Caco-2 (cell line): ENCODE measurements at regions not wholly inside any gene's neighbourhood (a gene's known extent, or its start where the extent isn't known, plus 50 kb on each side); places are given as distances from the start of the nearest gene placed in this dataset.

ENCODE experiments used
- BruUV-seq: library from RNA; stranded (reverse); fragments of 400-500 nt; replicated peaks from 2 replicates; lab custom pipeline; 2021; lab: Mats Ljungman, UMichigan
- CTCF ChIA-PET: fragments of 300-600 bp; sonication (Branson Sonifier 250); formaldehyde crosslinking; loops from one replicate; lab custom pipeline; 2022; ENCODE audit warnings: antibody characterized with exemption; lab: Charles Lee
- POLR2A ChIA-PET: fragments of 300-600 bp; sonication (Branson Sonifier 250); formaldehyde crosslinking; loops from one replicate; lab custom pipeline; 2022; ENCODE audit warnings: antibody characterized with exemption; lab: Charles Lee
- DNase-seq, 2 experiments: peaks; one replicate each; pipeline versions ENCODE4 v3.0.0 to v3.0.0-alpha.2; 2020 to 2022
- H3K27me3 ChIP-seq: replicated peaks from 2 replicates; pipeline ENCODE4 v1.6.0; 2011; ENCODE audit warnings: low read length; ENCODE audit not compliant: control insufficient read depth, insufficient read depth
- H3K36me3 ChIP-seq: 2 replicates; pipeline ENCODE4 v1.5.1; 2011; ENCODE audit warnings: low read length; ENCODE audit not compliant: control insufficient read depth, insufficient read depth
- H3K4me1 ChIP-seq: fragments of 250-450 bp; sonication (Bioruptor Pico); 2 replicates; pipeline ENCODE4 v1.5.1; 2020; ENCODE audit warnings: mild to moderate bottlenecking
- H3K4me3 ChIP-seq: 2 replicates; pipeline ENCODE4 v1.5.1; 2011; ENCODE audit warnings: low read depth, mild to moderate bottlenecking, control low read depth, low read length
- H3K9me3 ChIP-seq: fragments of 250-450 bp; sonication (Bioruptor Pico); 2 replicates; pipeline ENCODE4 v1.5.1; 2020; ENCODE audit warnings: mild to moderate bottlenecking, moderate library complexity
- H3K27ac Mint-ChIP-seq: one replicate; pipeline ENCODE4 v1.8.0; 2022; ENCODE audit warnings: mixed read lengths; ENCODE audit not compliant: unreplicated experiment
- H3K27me3 Mint-ChIP-seq: one replicate; pipeline ENCODE4 v1.8.0; 2022; ENCODE audit warnings: mixed read lengths; ENCODE audit not compliant: insufficient read depth, unreplicated experiment
- H3K36me3 Mint-ChIP-seq: one replicate; pipeline ENCODE4 v1.8.0; 2022; ENCODE audit warnings: mild to moderate bottlenecking, mixed read lengths; ENCODE audit not compliant: insufficient read depth, unreplicated experiment
- H3K4me1 Mint-ChIP-seq: one replicate; pipeline ENCODE4 v1.8.0; 2022; ENCODE audit warnings: low read depth, mixed read lengths; ENCODE audit not compliant: unreplicated experiment
- H3K4me3 Mint-ChIP-seq: one replicate; pipeline ENCODE4 v1.8.0; 2022; ENCODE audit warnings: mild to moderate bottlenecking, moderate library complexity, mixed read lengths; ENCODE audit not compliant: unreplicated experiment
- H3K9me3 Mint-ChIP-seq: one replicate; pipeline ENCODE4 v1.8.0; 2022; ENCODE audit warnings: mixed read lengths; ENCODE audit not compliant: unreplicated experiment
- intact Hi-C: fragments of 100-400 bp; cut with micrococcal nuclease; formaldehyde crosslinking; loops from one replicate; pipeline ENCODE4 v1.10.0; 2022; ENCODE audit not compliant: unreplicated experiment
- TF ChIP-seq, protein P1 (sequence below), 2 experiments: fragments of 200-600 bp in 1 of 2; IDR thresholded peaks; 1 replicate in 1 of 2; 2 replicates in 1 of 2; pipeline versions ENCODE4 v1.5.1 to v1.8.0; 2011 to 2022; ENCODE audit warnings: antibody characterized with exemption in 1 of 2, control low read depth in 1 of 2, inconsistent platforms in 1 of 2, low read depth in 1 of 2, low read length in 1 of 2, mild to moderate bottlenecking in 1 of 2, moderate library complexity in 1 of 2; ENCODE audit not compliant: insufficient read depth in 1 of 2, severe bottlenecking in 1 of 2, unreplicated experiment in 1 of 2

DNA sequence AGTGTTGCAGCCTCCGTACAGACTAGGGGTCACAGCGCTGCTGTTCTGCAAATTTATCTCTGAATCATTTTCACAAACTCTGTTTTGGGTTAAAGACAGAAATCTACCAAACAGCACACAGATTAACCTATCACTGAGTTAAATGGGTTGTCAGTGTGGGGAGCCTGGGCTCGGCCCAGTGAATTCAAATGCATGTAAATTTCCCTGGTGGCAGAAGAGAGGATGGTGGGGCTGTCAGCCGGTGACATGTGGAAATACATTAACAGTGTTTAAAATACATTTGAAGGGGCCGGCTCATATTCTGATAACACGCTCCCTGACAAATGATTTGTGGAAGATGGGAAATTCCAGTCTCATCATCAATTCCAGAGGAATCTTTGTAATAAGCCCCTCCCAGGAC, 309.6 kb upstream of the MKI67 start:
- intact Hi-C loops, result no loop called here
- Histone ChIP-seq H3K36me3 (no peaks in the 10 kb centered on the region), H3K27me3 (peaks cover 2% of the 10 kb centered on the region), H3K9me3 (no peaks in the 10 kb centered on the region), H3K4me3 (no peak overlapping the region), H3K4me1 (no peaks in the 10 kb centered on the region)
- no TSS peak for BruUV-seq
- ChIA-PET CTCF (no interaction called here), POLR2A (no interaction called here)
- Mint-ChIP-seq H3K27ac (no peak overlapping the region), H3K9me3 (peaks cover 11% of the 10 kb centered on the region), H3K4me3 (no peak overlapping the region), H3K4me1 (no peaks in the 10 kb centered on the region), H3K27me3 (peaks cover 17% of the 10 kb centered on the region), H3K36me3 (no peaks in the 10 kb centered on the region)
- TF ChIP-seq, protein P1, sequence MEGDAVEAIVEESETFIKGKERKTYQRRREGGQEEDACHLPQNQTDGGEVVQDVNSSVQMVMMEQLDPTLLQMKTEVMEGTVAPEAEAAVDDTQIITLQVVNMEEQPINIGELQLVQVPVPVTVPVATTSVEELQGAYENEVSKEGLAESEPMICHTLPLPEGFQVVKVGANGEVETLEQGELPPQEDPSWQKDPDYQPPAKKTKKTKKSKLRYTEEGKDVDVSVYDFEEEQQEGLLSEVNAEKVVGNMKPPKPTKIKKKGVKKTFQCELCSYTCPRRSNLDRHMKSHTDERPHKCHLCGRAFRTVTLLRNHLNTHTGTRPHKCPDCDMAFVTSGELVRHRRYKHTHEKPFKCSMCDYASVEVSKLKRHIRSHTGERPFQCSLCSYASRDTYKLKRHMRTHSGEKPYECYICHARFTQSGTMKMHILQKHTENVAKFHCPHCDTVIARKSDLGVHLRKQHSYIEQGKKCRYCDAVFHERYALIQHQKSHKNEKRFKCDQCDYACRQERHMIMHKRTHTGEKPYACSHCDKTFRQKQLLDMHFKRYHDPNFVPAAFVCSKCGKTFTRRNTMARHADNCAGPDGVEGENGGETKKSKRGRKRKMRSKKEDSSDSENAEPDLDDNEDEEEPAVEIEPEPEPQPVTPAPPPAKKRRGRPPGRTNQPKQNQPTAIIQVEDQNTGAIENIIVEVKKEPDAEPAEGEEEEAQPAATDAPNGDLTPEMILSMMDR (IDR thresholded peaks at IDR 0.05; ENCODE audit: insufficient read depth in 1 of 2, low read depth in 1 of 2, low read length in 1 of 2, severe bottlenecking in 1 of 2, unreplicated experiment in 1 of 2), result no peak
- no peak for DNase-seq

DNA sequence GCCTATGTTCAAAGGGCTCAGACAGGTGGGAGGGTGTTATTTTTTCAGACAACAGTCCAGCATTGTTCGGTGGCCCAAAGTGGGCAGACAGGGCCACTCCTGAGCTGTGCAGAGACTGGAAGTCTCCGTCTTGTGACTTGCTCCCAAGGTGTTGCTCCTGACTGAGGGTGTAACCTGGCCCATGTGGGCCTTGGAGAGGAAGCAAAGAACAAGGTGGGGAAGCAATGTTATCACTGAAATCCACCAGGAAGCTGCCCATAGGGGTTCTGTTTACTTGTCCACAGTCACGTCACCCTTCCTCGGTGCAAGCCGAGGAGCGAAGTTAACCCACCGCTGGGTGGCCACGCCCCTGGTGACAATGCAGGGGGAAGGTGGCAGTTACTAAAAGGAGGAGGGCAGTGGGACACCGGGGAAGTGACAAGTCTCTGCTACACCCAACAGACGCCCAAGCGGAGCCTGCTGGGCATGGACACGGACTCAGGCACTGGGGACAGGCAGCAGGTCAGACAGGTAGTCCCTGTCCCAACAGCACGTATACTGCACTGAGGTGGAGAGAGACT, 311.6 kb upstream of the MKI67 start:
- Histone ChIP-seq H3K36me3 (no peaks in the 10 kb centered on the region), H3K4me3 (no peak overlapping the region), H3K27me3 (peaks cover 2% of the 10 kb centered on the region; the same call in 1 of the 2 replicates), H3K9me3 (no peaks in the 10 kb centered on the region), H3K4me1 (no peaks in the 10 kb centered on the region)
- DNase-seq, result no peak
- intact Hi-C loops, result no loop called here
- Mint-ChIP-seq H3K9me3 (peaks cover 20% of the 10 kb centered on the region), H3K36me3 (no peaks in the 10 kb centered on the region), H3K27ac (no peak overlapping the region), H3K4me3 (no peak overlapping the region), H3K27me3 (peaks cover 21% of the 10 kb centered on the region), H3K4me1 (no peaks in the 10 kb centered on the region)
- POLR2A ChIA-PET, result no interaction called here
- BruUV-seq, result no TSS peak
- CTCF ChIA-PET, result no interaction called here
- TF ChIP-seq, protein P1 (IDR thresholded peaks at IDR 0.05; ENCODE audit: insufficient read depth in 1 of 2, low read depth in 1 of 2, low read length in 1 of 2, severe bottlenecking in 1 of 2, unreplicated experiment in 1 of 2), result no peak

DNA sequence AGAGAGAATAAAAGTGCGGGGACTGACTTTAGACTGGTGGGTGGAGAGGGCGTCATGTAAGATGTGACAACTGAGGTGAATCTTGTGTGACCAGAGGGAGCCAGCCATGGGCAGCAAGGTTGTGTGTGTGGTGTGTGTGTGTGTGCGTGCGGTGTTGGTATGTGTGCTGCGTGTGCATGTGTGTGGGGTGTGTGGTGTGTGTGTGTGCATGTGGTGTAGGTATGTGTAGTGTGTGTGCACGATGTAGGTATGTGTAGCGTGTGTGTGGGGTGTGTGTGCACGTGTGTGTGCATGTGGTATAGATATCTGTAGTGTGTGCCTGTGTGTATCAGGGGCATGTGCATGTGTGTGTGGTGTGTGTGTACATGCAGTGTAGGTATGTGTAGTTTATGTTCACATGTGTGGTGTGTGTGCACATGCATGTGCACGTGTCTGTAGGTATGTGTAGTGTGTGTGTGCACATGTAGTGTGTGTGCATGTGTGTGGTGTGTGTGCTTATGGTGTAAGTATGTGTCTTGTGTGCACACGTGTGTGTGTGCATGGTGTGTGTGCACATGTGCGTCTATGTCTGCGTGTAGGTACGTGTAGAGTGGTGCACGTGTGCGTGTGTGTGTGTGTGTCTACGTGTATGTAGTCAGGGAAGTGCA, 312.3 kb upstream of the MKI67 start:
- TF ChIP-seq, protein P1 (IDR thresholded peaks at IDR 0.05; ENCODE audit: insufficient read depth in 1 of 2, low read depth in 1 of 2, low read length in 1 of 2, severe bottlenecking in 1 of 2, unreplicated experiment in 1 of 2), result no peak
- intact Hi-C loops, result no loop called here
- Mint-ChIP-seq H3K27me3 (peaks cover 18% of the 10 kb centered on the region), H3K4me3 (no peak overlapping the region), H3K9me3 (peaks cover 26% of the 10 kb centered on the region), H3K36me3 (no peaks in the 10 kb centered on the region), H3K27ac (no peak overlapping the region), H3K4me1 (no peaks in the 10 kb centered on the region)
- DNase-seq, result no peak
- no peaks in the 10 kb centered on the region for H3K4me1 ChIP-seq
- no peaks in the 10 kb centered on the region for H3K36me3 ChIP-seq
- POLR2A ChIA-PET, result no interaction called here
- no peak overlapping the region for H3K4me3 ChIP-seq
- CTCF ChIA-PET, result no interaction called here
- BruUV-seq, result no TSS peak
- H3K27me3 ChIP-seq, result peaks cover 2% of the 10 kb centered on the region; the same call in 1 of the 2 replicates
- H3K9me3 ChIP-seq, result peaks cover 4% of the 10 kb centered on the region; the same call in 1 of the 2 replicates
